NCI-H2029 (cell line): ENCODE measurements at regions not wholly inside any gene's neighbourhood (a gene's known extent, or its start where the extent isn't known, plus 50 kb on each side); places are given as distances from the start of the nearest gene placed in this dataset.

Source experiments
- DNase-seq: peaks from one replicate; lab custom pipeline; 2025; lab: John Stamatoyannopoulos, UW

- no peak for DNase-seq
Observed at GRCh38 chr3:168889666-168890065, 773.8 kb downstream of the MECOM start.

- DNase-seq, result no peak
Observed at GRCh38 chr3:168888781-168889180, 774.7 kb downstream of the MECOM start.

- no peak for DNase-seq
Observed at GRCh38 chr3:168885028-168885427, 778.5 kb downstream of the MECOM start.

- no peak for DNase-seq
Observed at GRCh38 chr3:168884353-168884903, 779.1 kb downstream of the MECOM start.

- DNase-seq, result no peak
Observed at GRCh38 chr3:168883145-168883544, 780.4 kb downstream of the MECOM start.

GRCh38 chr3:168881804-168882203, 781.7 kb downstream of the MECOM start:
- no peak for DNase-seq

- no peak for DNase-seq
Observed at GRCh38 chr3:168878655-168879054, 782.9 kb upstream of the GOLIM4 start.

- no peak for DNase-seq
Observed at GRCh38 chr3:168877899-168878298, 782.2 kb upstream of the GOLIM4 start.

GRCh38 chr3:168876346-168877035, 780.8 kb upstream of the GOLIM4 start:
- no peak for DNase-seq

GRCh38 chr3:168872826-168873225, 777.1 kb upstream of the GOLIM4 start:
- no peak for DNase-seq

GRCh38 chr3:168870892-168871291, 775.2 kb upstream of the GOLIM4 start:
- no peak for DNase-seq

GRCh38 chr3:168865022-168865551, 769.4 kb upstream of the GOLIM4 start:
- no peak for DNase-seq

GRCh38 chr3:168864107-168865021, 768.6 kb upstream of the GOLIM4 start:
- DNase-seq, result no peak

- no peak for DNase-seq
Observed at GRCh38 chr3:168863561-168863960, 767.8 kb upstream of the GOLIM4 start.

- no peak for DNase-seq
Observed at GRCh38 chr3:168862466-168862865, 766.7 kb upstream of the GOLIM4 start.

- no peak for DNase-seq
Observed at GRCh38 chr3:168860592-168860991, 764.9 kb upstream of the GOLIM4 start.

- no peak for DNase-seq
Observed at GRCh38 chr3:168860028-168860427, 764.3 kb upstream of the GOLIM4 start.

- no peak for DNase-seq
Observed at GRCh38 chr3:168859574-168859973, 763.9 kb upstream of the GOLIM4 start.

GRCh38 chr3:168859143-168859542, 763.4 kb upstream of the GOLIM4 start:
- DNase-seq, result no peak

- no peak for DNase-seq
Observed at GRCh38 chr3:168858327-168858726, 762.6 kb upstream of the GOLIM4 start.

GRCh38 chr3:168850109-168850508, 754.4 kb upstream of the GOLIM4 start:
- no peak for DNase-seq

- peak; percentile 3 for DNase-seq
Observed at GRCh38 chr3:168847291-168847883, 751.7 kb upstream of the GOLIM4 start.
